GM12878 (cell line): ENCODE measurements at regions not wholly inside any gene's neighbourhood (a gene's known extent, or its start where the extent isn't known, plus 50 kb on each side); places are given as distances from the start of the nearest gene placed in this dataset.

ENCODE experiments used
- ATAC-seq: fragments of 200-7000 bp; cut with Tn5 transposase; 3 replicates; pipeline ENCODE4 v1.9.1; 2020; ENCODE audit warnings: mild to moderate bottlenecking, moderate library complexity
- BruUV-seq: library from RNA; stranded (reverse); fragments of 400-500 nt; replicated peaks from 2 replicates; lab custom pipeline; 2021; lab: Mats Ljungman, UMichigan
- CTCF ChIA-PET: fragments of 300-600 bp; sonication (Branson Sonifier 250); formaldehyde crosslinking; extraction: SDS; loops from one replicate; lab custom pipeline; 2021; ENCODE audit warnings: inconsistent platforms; lab: Yijun Ruan, JAX
- POLR2A ChIA-PET: fragments of 350-600 bp; formaldehyde crosslinking; extraction: SDS; loops from one replicate; lab custom pipeline; 2021; ENCODE audit warnings: inconsistent platforms; lab: Charles Lee
- RAD21 ChIA-PET: fragments of 300-600 bp; sonication (Branson Sonifier 250); formaldehyde crosslinking; loops from one replicate; lab custom pipeline; 2023; ENCODE audit warnings: antibody characterized with exemption; ENCODE audit not compliant: unreplicated experiment; lab: Charles Lee
- SMC1A ChIA-PET: fragments of 300-600 bp; sonication (Branson Sonifier 250); formaldehyde crosslinking; loops from one replicate; lab custom pipeline; 2023; ENCODE audit not compliant: unreplicated experiment, uncharacterized antibody; lab: Charles Lee
- DNase-seq: peaks from one replicate; pipeline ENCODE4 v3.0.0-alpha.2; 2011; ENCODE audit warnings: low read depth, low spot score
- FAIRE-seq: peaks from 3 replicates; lab custom pipeline; 2011; peaks lifted over from hg19 to GRCh38; lab: Jason Lieb, UNC
- H2AFZ ChIP-seq: 2 replicates; pipeline ENCODE4 v1.6.0; 2011; ENCODE audit warnings: low read depth, low read length, control low read depth; ENCODE audit not compliant: control insufficient read depth
- H3K27ac ChIP-seq: 2 replicates; pipeline ENCODE4 v1.5.1; 2011; ENCODE audit warnings: control low read depth; ENCODE audit not compliant: control insufficient read depth, insufficient read depth
- H3K27me3 ChIP-seq, 2 experiments: replicated peaks in 1 of 2; 2 replicates each; pipeline versions ENCODE4 v1.6.0 to v1.6.1; 2011; ENCODE audit warnings: low read length in 1 of 2; ENCODE audit not compliant: control insufficient read depth in 2 of 2, insufficient read depth in 2 of 2
- H3K36me3 ChIP-seq, 2 experiments: 2 replicates each; pipeline ENCODE4 v1.5.1; 2011; ENCODE audit warnings: low read length in 1 of 2; ENCODE audit not compliant: control insufficient read depth in 2 of 2, insufficient read depth in 2 of 2
- H3K4me1 ChIP-seq: 2 replicates; pipeline ENCODE4 v1.6.1; 2011; ENCODE audit warnings: mild to moderate bottlenecking, low read length, moderate library complexity, mixed read lengths; ENCODE audit not compliant: control insufficient read depth, insufficient read depth
- H3K4me2 ChIP-seq: 2 replicates; pipeline ENCODE4 v1.6.0; 2011; ENCODE audit warnings: control low read depth; ENCODE audit not compliant: control insufficient read depth, insufficient read depth
- H3K4me3 ChIP-seq: fragments of 200-600 bp; sonication (generic); 2 replicates; pipeline ENCODE4 v1.5.1; 2016
- H3K79me2 ChIP-seq: 2 replicates; pipeline ENCODE4 v1.6.0; 2011; ENCODE audit warnings: low read length; ENCODE audit not compliant: control insufficient read depth, insufficient read depth
- H3K9ac ChIP-seq: 2 replicates; pipeline ENCODE4 v1.8.0; 2011; ENCODE audit warnings: low read length, control low read depth, mixed read lengths; ENCODE audit not compliant: control insufficient read depth, insufficient read depth
- H3K9me3 ChIP-seq: replicated peaks from 3 replicates; pipeline ENCODE4 v1.5.1; 2011; ENCODE audit warnings: mild to moderate bottlenecking, low read length; ENCODE audit not compliant: control insufficient read depth, insufficient read depth
- H4K20me1 ChIP-seq: 2 replicates; pipeline ENCODE4 v1.6.0; 2011; ENCODE audit not compliant: control insufficient read depth, insufficient read depth
- MEF2A ChIP-seq: IDR thresholded peaks from 2 replicates; pipeline ENCODE4 v1.6.1; 2011; ENCODE audit warnings: low read depth, mild to moderate bottlenecking, low read length, moderate library complexity; ENCODE audit not compliant: insufficient read depth
- SREBF2 ChIP-seq: IDR thresholded peaks from 2 replicates; pipeline ENCODE4 v1.6.1; 2012; ENCODE audit warnings: mild to moderate bottlenecking, low read length
- SUZ12 ChIP-seq: fragments of 200-600 bp; sonication (generic); IDR thresholded peaks from one replicate; pipeline ENCODE4 v1.6.1; 2018; ENCODE audit warnings: antibody characterized with exemption, mild to moderate bottlenecking; ENCODE audit not compliant: unreplicated experiment
- ZNF217 ChIP-seq: fragments of 450-650 bp; IDR thresholded peaks from 2 replicates; pipeline ENCODE4 v1.6.1; 2017; ENCODE audit warnings: antibody characterized with exemption, mild to moderate bottlenecking
- WGBS: methylation state at CpG from one replicate; pipeline ENCODE4 v1.1.6; 2016; ENCODE audit warnings: low lambda C conversion rate; ENCODE audit not compliant: insufficient replicate concordance, insufficient coverage; ENCODE audit errors: missing lambda C conversion rate; 5-methylcytosine and 5-hydroxymethylcytosine counted together
- in situ Hi-C: fragments of 300-500 bp; cut with MboI; formaldehyde crosslinking; loops from 9 replicates; pipeline ENCODE4 v1.14.3; 2018; ENCODE audit warnings: mixed read lengths
- intact Hi-C: fragments of 100-400 bp; cut with micrococcal nuclease; formaldehyde crosslinking; loops from one replicate; pipeline ENCODE4 v1.14.2; 2022; ENCODE audit not compliant: unreplicated experiment
- TF ChIP-seq, protein P1 (sequence below): IDR thresholded peaks from 2 replicates; pipeline ENCODE4 v1.6.1; 2011; ENCODE audit warnings: low read depth, low read length, improper control_type of control experiment, borderline replicate concordance
- TF ChIP-seq, protein P2 (sequence below): IDR thresholded peaks from 2 replicates; pipeline ENCODE4 v1.6.1; 2011; ENCODE audit warnings: borderline replicate concordance, low read depth, mild to moderate bottlenecking, moderate library complexity, mixed read lengths, low read length; ENCODE audit not compliant: insufficient read depth; ENCODE audit errors: extremely low read length

GRCh38 chr4:32251126-32251525 lies 1531.0 kb downstream of the PCDH7 start (continued):
- TF ChIP-seq, protein P1, sequence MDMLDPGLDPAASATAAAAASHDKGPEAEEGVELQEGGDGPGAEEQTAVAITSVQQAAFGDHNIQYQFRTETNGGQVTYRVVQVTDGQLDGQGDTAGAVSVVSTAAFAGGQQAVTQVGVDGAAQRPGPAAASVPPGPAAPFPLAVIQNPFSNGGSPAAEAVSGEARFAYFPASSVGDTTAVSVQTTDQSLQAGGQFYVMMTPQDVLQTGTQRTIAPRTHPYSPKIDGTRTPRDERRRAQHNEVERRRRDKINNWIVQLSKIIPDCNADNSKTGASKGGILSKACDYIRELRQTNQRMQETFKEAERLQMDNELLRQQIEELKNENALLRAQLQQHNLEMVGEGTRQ = no peak

- no TSS peak for BruUV-seq
- no peaks in the 10 kb centered on the region for H3K27me3 ChIP-seq
- intact Hi-C loops = no loop called here
Measured at GRCh38 chr4:32251926-32252325, 1531.8 kb downstream of the PCDH7 start.

More at GRCh38 chr4:32251926-32252325, 1531.8 kb downstream of the PCDH7 start:
- Histone ChIP-seq H3K4me1 (no peaks in the 10 kb centered on the region), H3K4me2 (no peak overlapping the region), H3K36me3 (no peaks in the 10 kb centered on the region), H3K27ac (no peak overlapping the region), H3K9ac (no peak overlapping the region), H3K9me3 (no peaks in the 10 kb centered on the region), H3K79me2 (no peaks in the 10 kb centered on the region), H2AFZ (no peak overlapping the region), H4K20me1 (no peaks in the 10 kb centered on the region), H3K4me3 (no peak overlapping the region)
- ChIA-PET POLR2A (no interaction called here), RAD21 (no interaction called here), CTCF (no interaction called here), SMC1A (no interaction called here)
- WGBS = 18% methylated on average over 2 of the region's 2 CpGs
- in situ Hi-C loops = no loop called here
- no peak for DNase-seq
- TF ChIP-seq ZNF217 (no peak), SREBF2 (no peak), SUZ12 (no peak), MEF2A (no peak)
- TF ChIP-seq, protein P2, sequence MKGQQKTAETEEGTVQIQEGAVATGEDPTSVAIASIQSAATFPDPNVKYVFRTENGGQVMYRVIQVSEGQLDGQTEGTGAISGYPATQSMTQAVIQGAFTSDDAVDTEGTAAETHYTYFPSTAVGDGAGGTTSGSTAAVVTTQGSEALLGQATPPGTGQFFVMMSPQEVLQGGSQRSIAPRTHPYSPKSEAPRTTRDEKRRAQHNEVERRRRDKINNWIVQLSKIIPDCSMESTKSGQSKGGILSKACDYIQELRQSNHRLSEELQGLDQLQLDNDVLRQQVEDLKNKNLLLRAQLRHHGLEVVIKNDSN = no peak
- FAIRE-seq = no peak
- ATAC-seq = no peak
